Activated CD4-positive, alpha-beta T cell treated with anti-CD3 and anti-CD28 coated beads, Interleukin-2, amount 50 U/mL, for 16 hours (primary cell): ENCODE measurements at regions not wholly inside any gene's neighbourhood (a gene's known extent, or its start where the extent isn't known, plus 50 kb on each side); places are given as distances from the start of the nearest gene placed in this dataset.
A peak's percentile ranks its signal among the peaks of the same experiment; 100 is the strongest.
"Not testable (repeated sequence)": the region's sequence is repeated elsewhere in the genome, so short reads cannot be mapped to it uniquely, and the experiment has no call there.

Experiments
- DNase-seq: peaks from one replicate; pipeline ENCODE4 v3.0.0-alpha.2; 2020

DNA sequence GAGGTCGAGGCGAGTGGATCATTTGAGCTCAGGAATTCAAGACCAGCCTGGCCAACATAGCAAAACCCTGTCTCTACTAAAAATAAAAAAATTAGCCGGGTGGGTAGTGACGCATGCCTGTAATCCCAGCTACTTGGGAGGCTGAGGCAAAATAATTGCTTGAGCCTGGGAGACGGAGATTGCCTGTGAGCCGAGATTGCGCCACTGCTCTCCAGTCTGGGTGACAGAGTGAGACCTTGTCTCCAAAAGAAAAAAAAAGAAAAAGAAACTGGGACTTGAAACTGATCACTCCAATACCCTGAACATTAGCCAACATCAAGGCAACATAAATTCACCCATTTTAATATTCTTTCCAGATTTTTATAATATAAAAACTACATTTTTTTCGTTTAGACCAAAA, 874.6 kb upstream of the MBL2 start:
- not testable (repeated sequence) for DNase-seq

DNA sequence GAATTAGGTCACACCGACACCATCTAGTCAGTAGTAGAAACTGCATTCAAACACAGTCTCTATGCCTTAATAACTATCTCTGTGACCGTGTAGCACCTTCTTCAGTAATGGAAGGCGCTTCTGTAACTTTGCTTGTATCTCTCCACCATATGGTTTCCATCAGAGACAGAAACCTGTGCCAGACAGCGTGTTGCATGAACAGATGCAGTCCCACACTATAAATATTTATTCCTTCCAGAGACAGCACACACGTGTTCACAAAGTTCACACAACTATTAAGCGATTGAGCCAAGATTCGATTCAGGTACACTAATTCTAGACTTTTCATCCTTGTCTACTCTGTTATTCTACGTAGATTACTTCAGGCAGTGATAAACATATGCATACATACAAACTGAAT, 873.9 kb upstream of the MBL2 start:
- DNase-seq: no peak

DNA sequence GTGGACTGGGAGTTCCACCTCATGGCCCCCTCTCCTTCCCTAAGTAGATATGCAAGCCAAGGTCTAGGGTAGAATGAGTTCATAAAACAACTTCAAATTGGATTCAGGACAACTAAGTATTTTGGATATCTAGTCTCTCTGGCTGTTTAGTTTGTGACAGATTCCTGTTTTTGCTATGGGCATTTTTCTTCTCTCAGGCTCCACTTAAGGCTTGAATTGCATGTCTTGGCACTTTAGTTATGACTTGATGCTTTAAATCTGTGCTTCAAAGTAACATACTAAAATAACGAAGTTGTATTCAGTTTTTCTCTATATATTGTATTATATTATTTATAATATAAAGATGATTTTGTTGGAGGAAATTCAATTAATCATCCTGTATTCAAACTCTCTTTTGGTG, 873.4 kb upstream of the MBL2 start:
- no peak for DNase-seq

DNA sequence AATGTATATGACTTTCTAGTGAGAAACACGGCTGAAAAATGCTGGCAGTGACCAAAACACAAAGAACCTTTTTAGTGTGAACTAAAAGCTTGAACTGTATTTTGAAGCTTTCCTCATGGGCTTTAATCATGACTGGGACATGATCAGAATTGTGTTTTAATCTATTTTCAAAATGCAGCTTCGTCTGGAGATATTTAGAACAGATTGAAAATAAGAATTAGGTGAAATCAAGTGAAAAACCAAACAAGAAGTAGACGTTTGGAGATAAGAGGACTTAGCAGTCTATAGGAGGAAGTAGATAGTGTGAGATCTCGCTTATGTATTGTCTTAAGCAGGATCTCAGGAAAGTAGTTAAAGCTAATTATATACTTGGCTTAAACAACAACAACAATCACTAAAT, 865.4 kb upstream of the MBL2 start:
- no peak for DNase-seq

DNA sequence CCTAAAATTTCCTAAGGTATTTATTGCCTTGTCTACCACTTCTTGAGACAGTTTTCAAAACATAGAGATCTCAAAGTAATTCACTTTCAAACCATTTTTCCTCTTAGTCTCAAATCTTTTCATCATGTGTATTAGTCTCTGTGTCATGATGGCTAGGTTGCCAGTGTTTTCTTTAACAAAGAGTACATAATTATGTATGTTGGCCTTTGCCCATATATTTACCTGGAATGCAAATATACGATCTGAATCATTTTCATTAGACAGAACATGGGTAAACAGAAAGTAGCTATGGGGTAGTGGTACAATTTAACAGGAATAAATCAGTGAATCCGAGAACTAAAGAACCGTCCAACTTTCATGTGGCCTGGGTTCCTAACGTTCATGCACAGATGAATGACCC, 852.1 kb upstream of the MBL2 start:
- no peak for DNase-seq

DNA sequence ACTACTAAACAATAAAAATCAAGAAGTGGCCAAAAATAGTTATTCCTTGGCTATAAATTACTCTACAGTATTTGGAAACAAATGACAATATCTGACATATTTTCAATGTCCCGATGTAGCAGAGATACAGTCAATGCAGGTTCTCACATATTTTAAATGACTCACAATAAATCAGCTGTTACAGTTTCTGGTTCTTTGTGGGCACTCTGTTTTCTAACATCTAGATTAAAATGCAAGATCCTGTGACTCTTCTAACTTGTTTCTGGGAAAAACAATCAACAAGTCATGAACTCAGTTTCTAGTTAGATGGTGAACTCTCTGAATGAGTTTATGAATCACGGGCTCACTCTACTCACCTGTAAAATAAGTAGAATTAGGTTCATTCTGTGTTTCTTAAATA, 849.6 kb upstream of the MBL2 start:
- DNase-seq: no peak

DNA sequence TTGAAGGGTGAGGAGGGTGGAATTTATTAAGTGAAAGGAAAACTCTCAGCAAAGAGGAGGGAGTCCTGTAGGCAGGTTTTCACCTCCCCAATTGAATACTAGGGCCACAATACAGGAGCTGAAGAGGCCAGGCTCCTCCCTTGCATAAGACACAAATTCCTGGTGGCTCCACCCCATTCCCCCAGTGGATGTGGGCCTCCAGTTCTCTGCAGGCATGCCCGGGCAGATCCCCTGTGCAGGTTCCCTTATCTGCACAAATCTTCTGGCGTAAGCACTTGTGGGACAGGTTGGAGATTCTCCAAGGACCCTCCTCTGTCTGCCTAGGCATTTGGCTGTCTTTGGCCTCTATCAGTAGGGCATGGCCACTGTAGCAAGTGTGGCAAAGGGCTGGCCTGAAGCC, 847.1 kb upstream of the MBL2 start:
- DNase-seq: no peak

DNA sequence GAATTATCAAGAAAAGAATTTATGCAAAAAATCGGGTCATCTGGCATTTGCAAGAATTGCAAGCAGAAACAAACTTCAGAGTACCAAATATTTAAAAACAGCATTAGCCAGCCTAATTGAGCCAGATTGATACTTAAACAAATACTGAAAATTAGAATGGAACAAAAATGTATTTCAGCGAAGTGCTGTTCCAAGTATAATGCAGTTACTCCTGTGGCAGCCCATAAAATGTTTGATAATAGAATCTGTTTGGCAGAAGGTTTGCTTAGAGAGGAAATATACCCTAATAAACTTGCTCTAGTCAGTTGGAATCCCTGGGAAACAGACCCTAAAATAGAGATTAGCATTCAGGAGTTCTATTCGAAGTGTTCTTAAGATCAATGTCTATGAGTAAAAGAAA, 835.1 kb upstream of the MBL2 start:
- DNase-seq: no peak

DNA sequence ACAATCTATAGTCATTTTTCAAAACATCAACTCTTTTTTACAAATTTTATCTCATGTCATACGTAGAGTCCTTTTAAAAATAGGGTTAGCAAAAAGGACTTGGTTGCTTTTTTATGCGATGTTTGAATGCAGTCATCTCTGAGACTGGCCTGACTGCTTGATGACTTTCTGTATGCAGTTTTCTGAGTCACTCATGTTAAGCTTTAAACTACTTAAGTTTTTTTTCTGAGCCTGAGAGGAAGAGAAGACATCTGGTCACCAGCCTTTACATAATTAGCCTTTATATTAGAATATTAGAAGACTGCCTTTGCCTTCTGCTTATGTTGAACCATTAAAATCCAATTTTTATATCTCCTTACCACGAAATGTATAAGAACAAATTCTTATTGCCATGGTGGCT, 834.4 kb upstream of the MBL2 start:
- DNase-seq: no peak

DNA sequence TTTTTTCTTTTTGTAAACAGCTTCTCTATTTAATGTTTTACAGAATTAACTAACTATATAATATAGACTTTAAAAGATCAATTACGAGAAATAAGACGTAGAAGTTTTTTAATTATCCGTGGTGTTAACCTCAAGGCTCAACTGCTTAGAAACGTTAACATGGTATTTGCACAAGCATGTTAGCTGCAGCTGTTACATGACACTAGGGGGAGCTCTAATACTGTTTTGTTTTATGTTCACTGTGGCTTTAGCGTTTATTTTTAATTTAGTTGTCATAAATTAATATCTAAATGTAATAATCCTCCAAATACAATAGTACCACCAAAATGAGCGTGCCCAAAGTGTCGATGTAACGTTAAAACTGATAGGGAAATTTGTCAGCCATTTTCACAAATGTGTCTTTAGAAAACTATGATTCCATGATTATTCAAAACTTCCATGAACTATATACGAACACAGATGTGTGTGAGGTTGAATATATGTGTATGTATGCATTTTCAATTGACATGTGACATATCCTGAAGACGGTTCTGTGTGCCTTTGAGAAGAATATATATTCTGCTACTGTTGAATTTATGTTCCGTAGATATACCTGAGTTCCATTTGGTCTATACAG, 828.8 kb upstream of the MBL2 start:
- DNase-seq: peak; percentile 26

DNA sequence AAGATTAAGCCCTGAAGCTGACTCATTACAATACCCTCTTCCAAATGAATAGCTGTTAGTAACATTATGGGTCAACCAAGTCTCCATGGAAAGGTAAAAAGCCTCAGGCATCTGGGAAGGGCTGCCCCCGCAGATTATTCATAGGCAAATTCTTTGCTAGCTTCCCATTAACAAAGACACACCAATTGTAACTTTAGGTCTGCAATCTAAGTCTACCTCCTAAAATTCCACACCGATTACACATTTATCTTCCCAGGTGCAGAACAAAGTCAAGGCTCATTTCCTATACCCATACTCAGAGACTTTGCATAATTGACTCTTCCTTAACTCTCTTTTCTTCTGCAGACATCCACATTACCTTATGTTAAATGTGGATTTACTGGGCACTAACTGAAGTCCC, 826.3 kb upstream of the MBL2 start:
- no peak for DNase-seq

DNA sequence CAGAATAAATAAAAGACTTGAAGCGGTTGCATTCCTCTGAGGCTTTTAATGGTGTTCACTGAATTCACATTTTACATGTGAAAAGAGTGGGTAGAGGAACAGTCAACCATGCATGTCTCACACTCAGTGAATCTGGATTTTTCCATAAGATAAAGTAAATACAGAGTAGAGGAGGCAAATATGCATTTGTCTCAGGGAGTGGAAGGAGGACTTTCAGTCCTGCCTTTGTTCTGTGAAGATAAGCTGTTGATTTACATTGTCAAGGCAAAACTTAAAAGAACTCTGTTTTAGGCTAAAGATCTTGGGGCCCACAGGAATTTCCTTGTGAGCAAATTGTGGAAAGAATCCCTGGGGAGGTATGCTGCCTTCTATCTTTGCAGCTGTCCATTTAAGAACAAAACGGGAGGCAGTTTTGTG, 825.3 kb upstream of the MBL2 start:
- no peak for DNase-seq

DNA sequence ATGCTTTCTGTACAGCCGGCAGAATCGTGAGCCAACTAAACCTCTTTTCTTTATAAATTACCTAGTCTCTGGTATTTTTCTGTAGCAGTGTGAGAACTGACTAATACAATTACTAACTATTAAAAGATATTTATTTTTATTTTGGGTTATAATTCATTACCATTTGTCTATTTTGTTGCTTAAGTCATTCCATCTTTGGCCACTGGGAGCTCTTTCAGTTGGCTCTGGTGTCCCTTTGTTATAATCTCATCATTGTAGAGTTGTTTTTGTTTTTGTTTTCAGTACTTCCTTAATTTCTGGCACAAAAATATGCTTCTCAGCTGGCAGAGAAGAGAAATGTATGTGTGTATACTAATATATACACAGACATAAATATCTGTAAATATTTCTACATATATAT, 807.9 kb upstream of the MBL2 start:
- DNase-seq: no peak

DNA sequence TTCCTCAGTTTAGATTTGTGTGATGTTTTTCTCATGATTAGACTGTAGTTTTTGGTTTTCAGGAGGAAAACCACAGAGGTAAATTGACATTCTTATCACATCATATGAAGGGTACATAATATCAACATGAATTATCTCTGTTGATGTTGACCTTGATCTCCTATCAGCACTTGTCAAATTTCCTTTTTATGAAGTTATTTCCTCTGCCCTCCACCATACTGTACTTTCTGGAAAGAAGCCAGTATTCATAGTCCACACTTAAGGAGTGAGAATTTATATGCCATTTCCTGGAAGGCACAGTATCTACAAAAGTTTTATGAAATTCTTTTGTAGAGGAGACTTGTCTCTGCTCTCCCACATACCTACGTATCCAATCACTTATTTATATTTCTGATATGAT, 807.2 kb upstream of the MBL2 start:
- no peak for DNase-seq

DNA sequence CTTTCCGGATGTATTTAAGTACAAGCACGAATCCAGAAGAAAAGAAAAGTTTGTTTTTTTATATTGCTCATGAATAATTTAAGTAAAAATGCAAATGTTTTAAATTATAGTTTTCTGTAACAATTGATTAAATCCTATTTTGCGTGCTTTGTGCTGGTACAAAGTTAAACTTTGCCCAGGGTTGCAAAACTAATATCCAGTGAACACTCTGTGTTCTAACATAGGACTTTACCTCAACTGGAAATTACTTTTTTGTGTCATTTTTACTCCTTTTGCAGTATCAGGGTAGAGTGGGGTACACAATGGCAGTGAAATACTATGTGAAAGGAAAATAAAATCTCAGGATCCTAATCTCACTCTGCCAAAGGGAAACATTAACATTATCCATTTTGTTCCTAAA, 801.4 kb upstream of the MBL2 start:
- no peak for DNase-seq

DNA sequence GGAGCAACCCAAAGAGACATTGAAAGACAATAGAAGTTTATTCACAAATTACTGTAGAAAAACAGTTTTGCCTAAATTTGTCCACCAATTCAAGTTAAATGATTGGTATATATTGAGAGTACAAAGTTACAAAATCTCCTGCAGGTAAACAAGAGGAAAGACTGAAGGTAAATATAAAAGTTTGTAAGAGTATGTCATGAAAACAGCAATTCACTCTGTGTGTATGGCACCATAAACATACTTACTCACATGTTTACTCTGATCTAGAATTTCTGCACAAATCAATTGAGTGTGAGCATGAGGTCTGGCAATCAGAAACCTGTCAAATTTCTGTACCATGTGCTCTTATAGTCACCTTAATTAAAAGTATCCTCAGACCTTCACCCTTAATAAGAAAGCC, 800.9 kb upstream of the MBL2 start:
- no peak for DNase-seq

DNA sequence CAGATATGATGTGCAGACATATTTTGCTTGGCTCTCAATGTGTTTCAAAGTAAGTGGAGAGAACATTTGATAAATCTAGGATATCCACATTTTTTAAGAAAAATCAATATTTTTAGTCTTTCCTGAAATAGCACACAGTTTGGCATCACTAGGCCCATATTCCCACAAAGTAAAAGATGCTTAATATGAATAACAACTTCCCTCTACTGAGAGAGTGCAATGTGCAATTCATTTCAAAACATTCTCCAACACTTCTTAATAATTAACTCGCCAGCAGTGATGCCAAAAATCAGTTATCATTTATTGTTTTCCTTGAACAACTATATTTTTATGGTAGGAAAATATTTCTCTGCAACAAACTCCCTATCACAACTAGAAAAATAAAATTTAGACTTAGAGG, 800.2 kb upstream of the MBL2 start:
- DNase-seq: no peak

DNA sequence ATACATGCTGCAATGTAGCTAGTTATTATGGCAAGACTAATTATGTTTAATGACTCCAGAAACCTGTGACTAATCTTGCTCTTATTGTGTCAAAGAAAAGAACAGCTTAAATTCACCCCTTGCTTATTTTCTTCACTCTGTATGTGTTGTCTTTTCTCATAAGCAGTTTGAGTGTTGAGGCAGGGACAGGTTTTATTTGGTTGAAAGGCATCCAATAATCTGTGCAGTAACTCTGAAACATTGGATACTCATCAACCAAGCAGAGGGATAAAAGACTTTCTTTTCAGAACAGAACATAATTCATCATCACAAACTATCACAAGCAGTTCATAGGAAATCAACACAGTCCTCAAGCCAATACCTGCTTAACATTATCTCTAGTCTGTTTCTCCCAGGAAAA, 797.6 kb upstream of the MBL2 start:
- no peak for DNase-seq

DNA sequence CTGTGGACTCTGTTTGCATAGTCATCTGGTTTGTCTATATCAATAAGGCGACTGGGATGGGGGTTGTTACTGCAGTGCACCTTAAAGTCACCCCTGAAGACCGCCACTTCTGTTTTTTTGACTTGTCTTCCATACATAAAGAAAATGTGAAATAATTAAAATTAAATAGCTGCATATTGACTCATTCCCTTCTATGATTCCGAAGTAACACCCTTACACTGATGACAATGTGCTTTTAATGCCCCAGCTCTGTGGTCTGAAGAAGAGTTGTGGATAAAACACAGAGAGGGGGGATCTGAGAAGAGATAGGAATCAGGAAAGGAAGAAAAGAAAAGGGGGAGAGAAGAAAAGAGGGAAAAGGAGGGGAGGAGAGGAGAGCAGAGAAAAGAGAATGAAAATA, 796.9 kb upstream of the MBL2 start:
- DNase-seq: no peak

DNA sequence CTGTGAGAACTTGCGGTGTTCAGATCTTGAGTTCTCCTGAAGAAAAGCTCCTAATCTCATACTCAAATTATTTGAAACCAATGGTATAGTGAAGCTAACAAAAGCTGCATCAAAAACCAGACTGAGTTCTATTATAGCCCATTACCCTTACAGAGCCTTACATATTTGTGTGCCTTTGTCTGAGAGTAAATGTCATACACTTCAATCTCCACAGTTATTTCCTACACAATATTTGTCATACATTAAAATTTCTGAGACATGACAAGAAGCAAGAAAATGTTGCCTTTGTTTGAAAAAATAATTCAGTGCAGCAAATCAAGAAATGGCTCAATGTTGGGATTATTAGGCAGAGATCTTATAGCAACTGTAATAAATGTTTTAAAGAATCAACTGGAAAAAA, 776.1 kb upstream of the MBL2 start:
- DNase-seq: no peak

DNA sequence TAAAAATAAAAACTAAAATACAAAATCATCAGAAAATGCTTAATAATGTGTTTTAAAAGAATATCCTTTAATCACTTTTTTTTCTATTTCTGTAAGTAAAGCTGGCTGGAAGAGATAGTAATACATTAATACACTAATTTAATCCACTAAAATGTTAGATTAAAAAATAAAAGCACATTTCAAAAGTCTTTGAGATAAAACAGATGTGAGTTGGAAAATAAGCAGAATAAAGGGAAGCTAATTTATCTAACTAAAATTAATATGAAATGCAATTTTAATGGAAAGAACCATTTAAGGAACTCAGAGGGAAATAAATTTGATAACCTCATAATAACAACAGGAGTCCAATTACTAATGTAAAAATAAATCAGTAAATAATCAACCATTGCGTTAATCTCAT, 774.8 kb upstream of the MBL2 start:
- DNase-seq: no peak

DNA sequence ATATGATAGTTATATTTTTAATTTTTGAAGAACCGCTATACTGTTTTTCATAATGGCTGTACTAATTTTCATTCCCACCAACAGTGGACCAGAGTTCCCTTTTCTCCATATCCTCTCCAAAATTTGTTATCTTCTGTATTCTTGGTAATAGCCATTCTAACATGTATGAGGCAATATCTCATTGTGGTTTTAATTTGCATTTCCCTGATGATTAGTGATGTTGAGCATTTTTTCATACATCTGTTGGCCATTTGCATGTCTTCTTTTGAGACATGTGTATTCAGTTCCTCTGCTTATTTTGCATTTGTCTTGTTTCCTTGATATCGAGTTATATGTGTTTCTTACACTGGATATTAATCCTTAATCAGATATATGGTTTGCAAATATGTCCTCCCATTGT, 770.8 kb upstream of the MBL2 start:
- no peak for DNase-seq

DNA sequence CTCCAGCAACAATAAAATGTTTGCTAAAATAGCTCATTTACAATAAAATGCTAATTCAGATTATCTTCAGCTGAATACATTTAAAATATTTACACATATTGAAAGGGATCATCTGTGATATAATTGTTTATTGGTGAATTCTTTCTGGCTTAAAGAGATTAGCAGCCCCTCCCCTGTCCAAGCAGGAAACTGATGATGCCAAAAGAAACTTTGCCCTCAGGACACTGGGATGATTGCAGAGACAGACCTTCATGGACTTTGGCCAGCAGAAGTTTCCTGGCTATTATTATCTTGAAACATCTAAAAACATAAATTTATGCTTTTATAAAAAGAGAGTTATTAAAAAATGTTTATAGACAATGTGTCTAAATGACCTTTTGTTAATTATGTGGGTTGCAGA, 764.9 kb upstream of the MBL2 start:
- DNase-seq: no peak

DNA sequence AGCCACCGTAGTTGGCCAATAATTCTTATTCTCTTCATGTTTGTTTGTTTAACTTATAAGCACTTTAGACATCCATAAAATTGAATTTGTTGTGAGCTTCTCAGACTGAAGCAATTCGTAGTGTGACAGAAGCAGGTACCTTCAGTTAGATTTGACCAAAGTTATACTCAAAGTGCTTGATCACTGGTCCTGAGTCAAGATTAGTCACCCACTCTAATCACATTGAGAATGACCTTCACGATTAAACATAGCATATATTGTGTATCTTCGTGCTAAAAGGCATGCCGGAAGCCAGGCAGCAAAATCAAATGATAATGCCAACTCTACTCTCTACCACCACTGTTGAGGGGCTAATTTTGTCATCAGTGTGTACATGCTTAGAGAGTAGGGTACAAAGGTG, 763.7 kb upstream of the MBL2 start:
- DNase-seq: no peak

DNA sequence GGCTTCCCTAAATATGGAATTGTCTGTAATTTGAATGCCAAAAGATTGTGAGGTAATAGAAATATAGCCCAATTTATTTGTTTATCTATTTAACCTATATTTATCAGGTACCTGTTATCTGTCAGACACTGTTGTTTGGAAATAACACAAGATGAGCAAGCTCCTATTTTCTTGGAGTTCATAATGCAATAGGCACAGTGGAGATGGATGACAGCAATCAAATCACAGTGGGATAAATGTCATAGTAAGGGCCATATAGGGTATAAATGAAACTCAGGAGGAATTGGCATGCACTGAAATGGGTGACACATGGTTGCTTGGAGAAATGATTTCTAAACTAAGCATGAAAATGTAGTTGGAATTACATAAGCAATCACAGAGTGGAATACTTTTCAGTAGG, 761.8 kb upstream of the MBL2 start:
- no peak for DNase-seq

DNA sequence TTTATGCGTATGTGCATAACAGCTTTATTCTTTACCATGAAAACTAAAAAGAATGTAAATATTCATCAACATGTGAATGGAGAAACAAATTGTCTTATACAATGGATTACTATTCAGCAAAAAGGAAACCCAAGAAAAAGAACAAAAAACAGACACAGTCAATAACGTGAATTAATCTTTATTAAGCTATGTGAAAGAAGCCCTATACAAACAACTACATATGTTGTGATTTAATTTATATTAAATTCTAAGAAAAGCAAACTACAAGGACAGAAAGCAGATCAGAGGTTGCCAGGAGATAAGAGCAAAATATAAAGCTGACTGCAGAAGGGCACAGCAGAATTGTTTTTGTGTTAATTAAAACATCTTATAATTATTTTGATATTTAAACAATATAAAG, 756.4 kb upstream of the MBL2 start:
- no peak for DNase-seq
